GM11168 (cell line): ENCODE measurements at regions not wholly inside any gene's neighbourhood (a gene's known extent, or its start where the extent isn't known, plus 50 kb on each side); places are given as distances from the start of the nearest gene placed in this dataset.

Source experiments
- in situ Hi-C: fragments of 300-500 bp; cut with MboI; formaldehyde crosslinking; loops from one replicate; pipeline ENCODE4 v1.12.0; 2022; ENCODE audit warnings: low sequenced_read_pairs; ENCODE audit not compliant: unreplicated experiment

GRCh38 chr2:71852141-71852711, 295.4 kb downstream of the CYP26B1 start:
- in situ Hi-C loops: no loop called here

GRCh38 chr2:71851094-71851750, 296.4 kb downstream of the CYP26B1 start:
- in situ Hi-C loops: no loop called here

DNA sequence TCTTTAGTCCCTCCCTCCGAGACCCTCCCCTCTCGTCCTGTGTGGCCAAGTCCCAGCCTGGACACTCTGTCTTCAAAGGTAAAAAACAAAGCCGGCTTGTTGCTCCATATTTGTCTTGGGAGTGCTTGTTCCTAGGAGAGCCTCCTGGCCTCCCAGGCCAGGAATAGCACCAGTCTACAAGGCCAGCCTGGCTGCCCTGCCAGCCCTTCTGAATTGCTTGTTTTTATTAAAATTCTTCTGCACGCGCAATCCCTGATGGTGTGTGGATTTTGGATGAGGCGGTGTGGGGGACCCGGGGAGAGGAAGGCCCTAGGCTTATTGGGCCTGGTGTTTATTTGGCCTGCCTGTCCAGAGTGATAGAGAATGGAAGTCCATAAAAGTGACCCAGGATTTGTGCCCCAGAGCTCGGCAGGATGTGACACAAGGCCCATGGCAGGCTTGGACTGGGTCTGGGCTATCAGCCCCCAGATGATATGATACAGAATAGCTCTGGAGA, 297.3 kb downstream of the CYP26B1 start:
- in situ Hi-C loops: no loop called here

- in situ Hi-C loops: no loop called here
Measured at GRCh38 chr2:71849607-71850305, 297.9 kb downstream of the CYP26B1 start.

DNA sequence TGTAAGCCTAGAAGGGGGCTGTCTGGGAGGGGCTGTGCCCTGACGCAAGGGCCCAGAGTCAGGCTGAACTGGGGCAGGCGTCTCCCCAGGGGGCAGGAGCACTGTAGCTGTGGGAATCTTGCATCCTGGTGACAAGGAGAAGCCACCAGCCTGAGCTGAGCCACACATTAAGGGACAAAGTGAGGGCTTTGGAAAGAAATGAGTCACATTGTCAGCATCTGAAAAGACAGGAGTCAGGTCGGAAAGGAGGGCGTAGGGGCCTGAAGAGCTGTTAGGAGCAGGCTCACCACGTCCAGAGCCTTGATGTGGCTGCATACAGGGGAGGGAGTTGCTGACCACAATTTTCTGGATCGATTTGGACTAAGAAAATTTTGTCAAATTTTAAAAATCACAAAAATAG, 298.6 kb downstream of the CYP26B1 start:
- in situ Hi-C loops: no loop called here

GRCh38 chr2:71846669-71847291, 300.9 kb downstream of the CYP26B1 start:
- in situ Hi-C loops: no loop called here

DNA sequence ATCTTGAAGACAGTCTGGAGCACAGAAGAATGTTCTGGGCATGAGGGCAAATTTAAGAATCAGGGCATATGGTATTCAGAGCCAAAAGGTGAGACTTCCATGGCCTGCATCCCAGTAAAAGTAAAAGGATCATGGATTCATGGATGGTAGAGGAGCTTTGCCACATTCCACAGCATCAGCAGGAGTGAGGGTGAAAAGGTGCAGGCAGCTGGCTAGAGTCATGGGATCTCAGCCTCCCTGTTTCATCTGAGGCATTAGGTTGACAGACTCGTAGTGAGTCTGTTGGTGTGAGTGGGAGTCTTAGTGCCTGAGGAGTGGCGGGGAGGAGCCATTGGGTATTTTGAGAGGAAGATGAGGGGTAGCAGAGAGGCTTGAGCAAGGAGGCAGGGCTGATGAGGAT, 301.6 kb downstream of the CYP26B1 start:
- in situ Hi-C loops: no loop called here

GRCh38 chr2:71844967-71845366, 302.7 kb downstream of the CYP26B1 start:
- in situ Hi-C loops: no loop called here

GRCh38 chr2:71843391-71843850, 304.2 kb downstream of the CYP26B1 start:
- in situ Hi-C loops: no loop called here

GRCh38 chr2:71842744-71843143, 304.9 kb downstream of the CYP26B1 start:
- in situ Hi-C loops: no loop called here

DNA sequence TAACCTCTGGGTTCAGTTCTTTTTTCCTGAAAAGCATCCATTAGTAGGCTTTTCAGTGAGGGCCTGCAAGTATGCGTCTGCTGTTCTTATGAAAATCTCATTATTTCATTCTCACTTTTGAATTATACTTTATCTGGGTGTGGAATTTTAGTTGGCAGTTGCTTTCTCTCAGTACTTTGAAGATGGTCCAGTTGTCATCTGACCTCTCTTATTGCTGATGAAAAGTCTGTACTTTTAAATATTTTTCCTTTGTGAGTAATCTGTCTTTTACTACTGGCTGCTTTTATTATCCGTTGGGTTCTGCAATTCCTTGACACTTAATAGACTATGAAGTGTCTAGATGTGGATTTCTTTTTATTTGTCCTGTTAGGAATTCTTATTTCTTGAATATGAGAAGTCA, 307.8 kb downstream of the CYP26B1 start:
- in situ Hi-C loops: no loop called here

DNA sequence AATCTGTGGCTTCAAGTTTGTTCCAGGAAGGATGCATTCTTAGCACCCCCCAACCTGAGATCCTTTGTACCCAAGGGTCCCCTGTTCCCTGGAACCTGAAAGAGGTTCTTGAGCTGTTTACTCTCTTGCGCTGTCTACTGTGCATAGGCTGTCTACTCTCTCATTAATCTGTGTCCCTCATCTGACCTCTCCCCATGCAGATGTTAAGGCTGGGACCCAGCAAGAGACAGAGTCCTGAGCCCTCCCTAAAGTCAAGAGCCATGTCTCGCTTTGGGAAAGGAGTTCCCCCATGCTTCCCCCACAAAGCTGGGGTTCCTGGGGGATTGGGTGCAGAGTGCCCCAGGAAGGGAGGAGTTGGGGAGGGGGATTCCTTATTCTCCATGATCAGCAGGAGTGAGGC, 312.9 kb downstream of the CYP26B1 start:
- in situ Hi-C loops: no loop called here

DNA sequence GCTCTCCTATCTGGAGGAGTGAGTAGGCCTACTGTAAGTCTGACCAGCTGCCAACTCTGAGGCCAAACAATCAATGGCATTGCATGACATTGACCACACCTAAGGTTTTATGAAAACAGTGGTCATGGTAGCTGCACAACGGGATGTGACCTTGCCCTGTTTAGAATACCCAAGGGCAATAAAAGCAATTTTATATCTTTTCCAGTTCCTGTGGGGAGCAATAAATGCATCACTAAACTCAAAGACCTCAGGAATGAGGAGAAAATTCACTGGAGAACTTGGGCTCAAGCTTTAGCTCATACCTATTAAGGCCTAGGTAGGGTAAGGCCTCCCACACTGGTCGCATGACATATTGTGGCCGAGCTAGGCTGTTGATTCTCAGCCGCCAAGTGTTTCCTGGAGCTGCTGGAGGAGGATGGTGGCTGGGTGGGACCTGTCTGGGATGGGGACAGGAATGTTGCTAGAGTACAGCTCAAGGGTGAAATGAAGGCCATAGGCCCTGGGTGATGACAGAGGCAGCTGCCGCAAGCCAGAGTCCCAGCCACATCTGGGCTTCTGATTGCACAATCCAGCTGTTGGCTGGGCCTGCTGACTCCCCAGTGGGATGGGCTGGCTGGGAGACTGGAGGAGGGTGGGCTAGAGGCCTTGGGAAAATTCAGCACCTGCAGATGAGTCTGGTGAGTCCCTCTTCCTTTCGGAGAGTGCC, 313.7 kb downstream of the CYP26B1 start:
- in situ Hi-C loops: no loop called here

DNA sequence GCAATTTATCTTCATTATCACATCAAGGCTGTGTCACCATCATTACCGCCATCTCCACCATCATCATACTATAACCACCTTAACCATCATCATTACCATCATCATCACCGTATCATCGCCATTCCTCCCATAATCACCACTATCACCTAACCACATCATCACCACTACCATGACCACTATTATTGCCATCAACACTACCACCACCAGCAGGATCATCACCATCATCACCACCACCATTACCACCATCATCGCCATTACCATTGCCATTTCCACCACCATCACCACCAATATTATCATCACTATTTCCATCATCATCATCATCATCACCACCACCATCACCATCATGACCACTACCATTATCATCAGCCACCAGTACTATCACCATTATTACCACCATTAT, 314.4 kb downstream of the CYP26B1 start:
- in situ Hi-C loops: no loop called here

DNA sequence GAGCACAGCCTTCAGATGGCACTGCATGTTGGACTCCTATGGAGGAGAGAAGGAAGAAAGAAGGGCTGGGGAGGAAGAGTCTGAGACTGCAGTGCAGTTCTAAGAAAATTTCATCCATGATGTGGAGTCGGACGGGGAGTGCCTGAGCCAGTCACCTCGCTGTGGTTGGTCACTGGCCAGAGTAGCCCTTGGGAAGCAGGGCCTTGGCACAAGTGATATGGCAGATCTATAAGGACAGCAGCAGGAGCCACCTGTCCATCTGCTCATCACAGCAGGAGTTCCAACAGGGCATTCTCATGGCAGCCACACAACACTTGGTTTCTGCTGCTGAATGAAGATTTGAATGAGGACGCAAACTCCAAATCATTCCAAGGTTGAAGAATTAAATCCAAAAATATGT, 314.8 kb downstream of the CYP26B1 start:
- in situ Hi-C loops: no loop called here

DNA sequence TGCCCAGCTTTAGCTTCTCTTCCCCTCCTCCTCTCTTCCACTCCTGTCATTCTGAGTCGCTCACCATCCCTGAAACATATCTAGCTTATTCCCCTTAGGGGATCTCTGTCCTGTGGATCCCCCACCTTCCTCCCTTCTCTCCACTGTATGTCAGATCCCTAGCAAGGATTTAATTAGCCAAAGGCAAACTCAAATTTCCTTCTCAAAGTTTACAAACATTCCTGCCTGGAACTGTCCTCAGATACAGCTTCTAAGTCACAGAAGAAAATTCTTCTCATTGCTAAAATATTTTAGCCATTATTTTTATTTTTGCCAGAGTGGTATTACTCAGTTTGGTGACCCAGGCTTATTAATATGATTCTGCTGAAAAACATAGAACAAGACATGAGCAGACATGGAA, 315.3 kb downstream of the CYP26B1 start:
- in situ Hi-C loops: no loop called here

DNA sequence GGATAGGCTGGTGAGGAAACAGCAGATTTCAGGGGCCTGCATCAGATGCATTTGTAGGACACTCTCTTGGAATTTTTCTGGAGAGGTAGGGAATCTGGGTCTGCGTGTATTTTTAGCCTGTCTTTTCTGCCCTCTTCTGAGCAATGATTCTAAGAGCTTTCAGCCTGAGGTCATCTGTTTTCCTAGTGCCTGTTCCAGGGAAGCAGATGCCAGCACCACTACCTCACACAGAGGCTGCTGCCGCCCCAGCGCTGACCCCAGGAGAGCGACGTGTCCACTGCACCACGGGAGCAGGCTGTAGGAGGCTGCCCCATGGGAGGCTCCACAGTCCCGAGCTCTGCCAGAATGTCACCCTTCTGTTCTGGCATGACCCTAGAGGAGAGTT, 316.5 kb downstream of the CYP26B1 start:
- in situ Hi-C loops: no loop called here

- in situ Hi-C loops: no loop called here
Measured at GRCh38 chr2:71830497-71831192, 317.0 kb downstream of the CYP26B1 start.

DNA sequence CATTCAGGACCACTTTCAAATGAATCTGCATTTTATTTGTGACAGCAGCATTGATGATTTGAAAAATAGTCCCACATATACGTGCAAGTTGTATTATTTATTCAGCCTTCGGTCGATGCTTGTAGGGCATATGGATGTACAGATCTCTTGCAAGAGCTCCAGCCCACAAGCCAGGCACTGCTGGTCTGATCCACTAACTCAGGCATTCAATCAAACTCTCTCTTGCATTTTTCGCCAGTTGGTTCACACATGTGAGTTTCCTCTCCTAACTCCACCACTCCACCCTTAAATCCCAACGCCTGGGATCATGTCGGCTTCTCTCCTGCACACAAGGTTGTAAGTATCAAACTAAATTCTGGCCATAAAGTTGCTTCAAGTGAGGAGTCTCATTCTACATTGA, 318.7 kb downstream of the CYP26B1 start:
- in situ Hi-C loops: no loop called here

- in situ Hi-C loops: no loop called here
Measured at GRCh38 chr2:71827973-71828372, 319.7 kb downstream of the CYP26B1 start.
